Ecto neural progenitor cell (in vitro differentiated cells): ENCODE measurements at regions not wholly inside any gene's neighbourhood (a gene's known extent, or its start where the extent isn't known, plus 50 kb on each side); places are given as distances from the start of the nearest gene placed in this dataset.
A peak's percentile ranks its signal among the peaks of the same experiment; 100 is the strongest.

Source experiments
- DNase-seq: peaks from one replicate; pipeline ENCODE4 v3.0.0-alpha.2; 2018; ENCODE audit warnings: low spot score

GRCh38 chr2:206212673-206213513 lies 53.2 kb downstream of the EEF1B2 start:
- DNase-seq: no peak

GRCh38 chr2:206213514-206213845 lies 53.8 kb downstream of the EEF1B2 start:
- DNase-seq: no peak

DNA sequence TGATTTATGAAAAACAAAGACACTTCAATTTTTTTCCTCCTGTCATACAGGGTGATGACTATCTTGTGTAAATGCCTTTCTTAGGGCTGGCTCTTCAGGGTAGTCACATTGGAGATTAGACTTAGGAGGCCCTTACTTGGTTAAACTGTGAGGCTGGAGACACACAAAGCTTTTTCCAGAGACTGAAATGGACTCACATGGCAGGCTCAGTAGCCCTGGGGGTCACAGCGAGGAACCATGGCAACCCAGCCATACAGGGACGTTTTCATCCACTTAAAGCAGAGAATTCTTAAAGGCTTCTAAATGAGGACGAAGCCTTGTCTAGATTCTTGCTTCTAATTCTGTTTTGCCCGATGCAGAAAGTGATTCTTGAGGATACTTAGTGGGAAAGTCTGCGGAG lies 57.3 kb upstream of the ZDBF2 start:
- DNase-seq: peak; percentile 77

- peak; percentile 58 for DNase-seq
Observed at GRCh38 chr2:206217743-206218142, 56.7 kb upstream of the ZDBF2 start.

- DNase-seq: no peak
Observed at GRCh38 chr2:206218156-206218555, 56.3 kb upstream of the ZDBF2 start.

DNA sequence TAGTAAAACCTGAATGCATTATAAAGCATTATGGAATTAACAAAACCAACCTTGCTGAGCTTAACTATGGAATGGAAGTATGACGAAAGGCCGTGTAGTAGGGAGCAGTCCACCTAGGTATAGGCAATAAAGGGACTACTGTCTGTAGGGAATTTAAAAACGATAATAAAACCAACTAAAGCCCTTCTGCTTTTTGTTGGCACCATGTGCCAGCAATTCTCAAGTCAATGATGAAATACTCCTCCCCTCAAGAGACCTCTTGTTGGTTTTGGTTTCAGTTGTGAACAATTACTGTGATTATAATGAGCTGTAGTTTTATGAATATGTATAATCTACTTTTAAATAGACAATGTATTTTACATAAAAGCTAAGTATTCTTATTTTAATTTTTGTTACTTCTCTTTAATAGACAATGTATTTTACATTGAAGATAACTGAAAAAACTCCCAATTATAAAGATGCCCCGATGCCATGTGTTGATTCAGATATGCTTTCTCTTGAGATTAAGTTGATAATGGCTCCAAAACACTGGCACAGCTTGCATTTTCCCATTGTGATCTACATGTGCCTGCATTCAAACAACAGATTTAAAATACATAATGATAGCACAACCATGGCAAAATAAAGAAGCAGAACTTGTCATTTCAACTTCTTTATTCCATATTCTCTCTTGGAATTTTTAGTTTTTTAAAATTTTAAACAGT lies 55.5 kb upstream of the ZDBF2 start:
- DNase-seq: no peak

DNA sequence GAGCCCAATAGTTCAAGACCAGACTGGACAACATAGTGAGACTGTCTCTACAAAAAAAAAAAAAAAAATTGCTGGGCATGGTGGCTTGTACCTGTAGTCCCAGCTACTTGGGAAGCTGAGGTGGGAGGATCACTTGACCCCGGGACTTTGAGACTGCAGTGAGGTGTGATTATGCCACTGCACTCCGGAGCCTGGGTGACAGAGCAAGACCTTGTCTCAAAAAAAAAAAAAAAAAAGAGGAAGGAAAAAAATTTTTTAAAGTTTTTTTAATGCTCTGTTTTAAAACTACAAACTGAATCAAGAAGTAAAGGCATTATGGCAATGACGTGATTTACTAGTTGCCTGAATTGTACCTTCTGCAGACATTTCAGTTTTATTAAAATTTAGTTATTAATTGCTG lies 54.5 kb upstream of the ZDBF2 start:
- DNase-seq: no peak

GRCh38 chr2:206220997-206221396 lies 53.5 kb upstream of the ZDBF2 start:
- no peak for DNase-seq
